ENCODE measurements at regions not wholly inside any gene's neighbourhood (a gene's known extent, or its start where the extent isn't known, plus 50 kb on each side); places are given as distances from the start of the nearest gene placed in this dataset.

- no peak overlapping the region for H3K27ac ChIP-seq (ENCODE audit: low read depth, low read length)
- ChIA-PET POLR2A (no interaction called here), RAD21 (ENCODE audit: low non-redundant PET in 1 of 2, low total read pairs in 2 of 2, uncharacterized antibody in 2 of 2, unreplicated experiment in 2 of 2) (no interaction called here), CTCF (interaction anchor here (0.9 kb wide), 1 partner anchor 10 kb away, joined by 3 read pairs; no protein-coding TSS in a partner anchor)
- intact Hi-C loops (cut with micrococcal nuclease): no loop called here
- H3K9ac ChIP-seq (ENCODE audit: low read length): no peak overlapping the region
- H2AFZ ChIP-seq (ENCODE audit: low read depth, low read length, poor library complexity, severe bottlenecking): no peak overlapping the region
- no peak overlapping the region for H3K4me2 ChIP-seq (ENCODE audit: low read length)
- no peak for DNase-seq (ENCODE audit: low read depth, low spot score)
- peaks cover 0 to 6% of the 10 kb centered on the region in 2 experiments; a peak in 1 of 4 replicates for H3K9me3 ChIP-seq (ENCODE audit: control insufficient read depth in 1 of 2, insufficient read depth in 1 of 2, low read depth in 1 of 2, low read length in 2 of 2)
- H3K4me1 ChIP-seq (ENCODE audit: control insufficient read depth in 1 of 2, insufficient read depth in 2 of 2, low read length in 2 of 2): peaks cover 0 to 7% of the 10 kb centered on the region in 2 experiments; a peak in 1 of 4 replicates
- H3K79me2 ChIP-seq (ENCODE audit: insufficient read depth, low read length): no peaks in the 10 kb centered on the region
- BruUV-seq (replicated peaks): no TSS peak
- no peak for ATAC-seq
- no peak overlapping the region for H3K4me3 ChIP-seq (replicated peaks in 1 of 2; ENCODE audit: low read depth in 1 of 2, low read length in 2 of 2)
- no peaks in the 10 kb centered on the region for H4K20me1 ChIP-seq (ENCODE audit: insufficient read depth)
- no peaks in the 10 kb centered on the region for H3K27me3 ChIP-seq (ENCODE audit: insufficient read depth, low read length)
- H3K9me2 ChIP-seq (ENCODE audit: insufficient read depth): no peaks in the 10 kb centered on the region
- H3K36me3 ChIP-seq (ENCODE audit: control insufficient read depth in 1 of 2, insufficient read depth in 2 of 2, low read length in 2 of 2): no peaks in the 10 kb centered on the region
- TF ChIP-seq JUND (IDR thresholded peaks at IDR 0.05) (no peak), CEBPB (IDR thresholded peaks at IDR 0.05; ENCODE audit: low read depth) (no peak), EGR1 (IDR thresholded peaks at IDR 0.05; ENCODE audit: low read depth) (no peak), MAX (IDR thresholded peaks at IDR 0.05) (no peak), ZBTB33 (IDR thresholded peaks at IDR 0.05; ENCODE audit: extremely low read depth, insufficient replicate concordance, low read length) (no peak), CBX3 (IDR thresholded peaks at IDR 0.05; ENCODE audit: low read depth) (no peak), FOSL1 (IDR thresholded peaks at IDR 0.05; ENCODE audit: low read depth) (no peak), ELF1 (IDR thresholded peaks at IDR 0.05; ENCODE audit: borderline replicate concordance, low read depth) (no peak), REST (IDR thresholded peaks at IDR 0.05; ENCODE audit: low read depth) (no peak), SP1 (IDR thresholded peaks at IDR 0.05; ENCODE audit: low read depth) (no peak), RAD21 (IDR thresholded peaks at IDR 0.05; ENCODE audit: low read depth) (no peak), ATF3 (IDR thresholded peaks at IDR 0.05) (no peak), YY1 (IDR thresholded peaks at IDR 0.05; ENCODE audit: extremely low read depth, insufficient replicate concordance, low read depth, low read length) (no peak), SIN3A (IDR thresholded peaks at IDR 0.05; ENCODE audit: low read depth) (no peak), CTCF (IDR thresholded peaks at IDR 0.05 in 2 of 3, conservative IDR thresholded peaks at IDR 0.05 in 1 of 3; ENCODE audit: borderline replicate concordance in 1 of 3, insufficient read depth in 1 of 3, low read depth in 2 of 3, low read length in 2 of 3) (no peak), ZNF274 (IDR thresholded peaks at IDR 0.05; ENCODE audit: low read depth, low read length) (no peak), POLR2A (IDR thresholded peaks at IDR 0.05; ENCODE audit: borderline replicate concordance, extremely low read depth, insufficient read depth, insufficient read length) (no peak)
Measured at GRCh38 chr1:29454616-29455380, 218.5 kb downstream of the PTPRU start.

Data from HCT116 (cell line).